Fibroblast of skin of left quadriceps (primary cell): ENCODE measurements at regions not wholly inside any gene's neighbourhood (a gene's known extent, or its start where the extent isn't known, plus 50 kb on each side); places are given as distances from the start of the nearest gene placed in this dataset.

Source experiments
- DNase-seq, 2 experiments: peaks; one replicate each; pipeline ENCODE4 v3.0.0-alpha.2; 2013; ENCODE audit warnings: low read depth in 2 of 2

DNA sequence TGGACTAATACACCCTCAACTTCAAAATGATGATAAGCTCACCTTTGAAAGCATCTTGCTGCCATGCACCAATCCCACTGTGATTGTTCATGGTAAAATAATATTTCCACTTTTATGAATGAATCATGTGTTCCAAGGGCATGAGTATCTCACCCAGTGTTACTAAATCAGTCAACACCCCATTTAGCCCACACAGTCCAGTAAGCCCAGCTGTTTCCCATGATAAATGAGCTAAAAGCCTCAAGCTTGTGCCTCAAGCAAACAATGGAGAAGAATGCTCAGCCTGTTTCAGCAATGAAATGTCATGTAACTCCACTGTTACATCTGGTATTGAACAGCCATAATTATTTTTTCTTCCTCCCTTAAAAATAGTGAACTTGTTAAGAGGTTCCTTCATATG lies 442.5 kb downstream of the XPNPEP1 start:
- DNase-seq: no peak

DNA sequence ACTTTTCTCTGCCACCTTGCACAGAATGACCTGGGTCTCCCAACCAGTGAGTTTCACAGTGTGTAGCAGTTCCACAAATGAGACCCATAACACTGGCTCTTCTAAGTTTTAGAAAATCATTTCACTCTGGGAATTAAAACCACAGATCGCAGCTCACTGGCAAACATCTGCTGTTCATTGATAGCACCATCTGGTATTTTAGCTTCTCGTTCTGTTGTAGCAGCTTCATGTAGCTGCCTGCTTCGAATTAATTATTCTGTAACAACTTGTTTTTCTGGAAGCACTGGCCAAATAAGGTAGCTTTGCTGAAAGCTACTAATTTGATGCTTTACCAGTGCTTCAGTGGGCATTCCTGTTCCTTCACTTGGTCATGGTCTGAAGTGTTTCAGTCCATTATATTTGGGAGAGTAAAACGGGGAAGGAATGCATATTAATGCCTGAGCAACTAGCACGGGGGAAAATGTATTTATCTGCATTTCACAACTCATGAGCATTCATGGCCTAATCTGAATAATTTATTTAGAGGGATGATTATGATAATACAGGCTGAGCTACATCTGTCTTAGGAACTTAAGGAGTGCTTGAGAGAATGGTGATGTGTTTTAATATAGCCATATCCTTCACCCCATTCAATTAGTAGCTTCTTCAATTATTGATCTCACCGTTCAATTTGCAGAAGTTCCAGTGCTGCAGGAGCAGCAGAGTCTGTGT lies 447.4 kb downstream of the XPNPEP1 start:
- no peak for DNase-seq

DNA sequence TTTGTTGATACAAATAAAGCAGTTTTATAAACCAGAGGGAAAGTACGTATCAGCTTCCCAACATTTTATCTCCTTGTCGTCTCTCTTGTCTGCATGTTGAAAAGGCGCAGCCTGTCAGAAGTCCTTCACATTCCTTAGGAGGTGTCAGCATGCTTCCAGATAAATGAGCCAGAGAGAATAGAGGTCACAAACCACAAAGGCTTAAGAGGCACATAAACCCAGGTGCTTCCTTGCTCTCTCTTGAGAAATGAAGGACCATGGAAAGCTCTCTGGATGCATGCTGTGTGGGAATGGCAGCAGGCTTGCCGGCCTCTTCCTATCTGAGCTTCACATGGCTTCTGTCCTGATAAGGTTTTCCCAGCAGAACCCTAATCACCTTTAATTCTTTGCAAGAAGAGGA lies 448.5 kb downstream of the XPNPEP1 start:
- DNase-seq: no peak

DNA sequence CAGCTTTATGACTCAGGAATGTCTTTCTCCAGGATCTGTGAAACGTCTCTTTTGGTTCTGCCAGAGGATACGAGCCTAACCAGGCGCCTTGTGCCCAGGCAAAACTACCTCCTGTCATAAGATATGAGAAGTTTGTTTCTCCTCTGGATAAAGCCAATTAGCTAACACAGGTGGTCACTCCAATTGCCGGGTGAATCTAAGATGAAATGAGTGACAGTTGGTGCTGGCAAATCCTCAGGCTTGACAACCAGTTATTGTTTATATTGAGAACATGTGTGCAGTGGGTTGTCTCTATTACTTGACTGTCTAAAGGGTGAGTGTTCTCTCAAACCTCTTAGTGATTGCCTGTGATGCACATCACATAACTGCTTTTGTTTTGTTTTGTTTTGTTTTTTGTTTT lies 449.1 kb downstream of the XPNPEP1 start:
- DNase-seq: no peak

DNA sequence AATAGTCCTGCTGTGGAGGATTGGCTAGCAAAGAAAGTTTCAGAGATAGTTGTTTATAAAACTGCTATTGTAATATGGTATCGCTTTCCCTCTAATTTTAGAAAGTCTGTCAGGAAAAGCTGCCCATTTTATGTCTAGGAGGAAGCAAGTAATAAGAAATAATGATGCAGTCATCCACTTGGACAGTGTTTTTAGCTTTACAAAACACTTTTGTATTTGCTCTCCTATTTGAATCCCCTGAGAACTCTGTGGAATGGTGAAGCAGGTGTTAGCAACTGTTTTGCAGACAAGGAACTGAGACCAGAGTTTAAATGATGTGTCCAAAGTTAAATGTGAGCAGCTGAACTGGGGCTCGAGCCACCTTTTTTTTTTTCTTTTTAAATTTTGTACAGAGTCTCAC lies 455.8 kb downstream of the XPNPEP1 start:
- DNase-seq: no peak

DNA sequence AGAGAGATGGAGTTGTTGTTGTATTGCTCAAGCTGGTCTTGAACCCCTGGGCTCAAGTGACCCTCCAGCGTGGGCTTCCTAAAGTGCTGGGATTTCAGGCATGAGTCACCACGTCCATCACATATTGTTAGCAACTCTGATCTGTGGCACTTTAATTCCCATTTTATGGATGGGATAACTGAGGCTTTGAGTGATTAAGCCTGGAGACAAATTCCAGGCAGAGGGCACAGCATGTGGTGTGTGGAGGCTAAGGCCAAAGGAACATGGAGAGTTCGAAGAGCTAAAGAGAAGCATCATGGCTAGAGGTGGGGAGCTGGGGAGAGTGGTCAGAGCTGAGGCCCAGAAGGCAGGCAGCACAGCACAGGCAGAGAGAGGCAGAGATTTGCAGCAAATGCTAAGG lies 458.4 kb downstream of the XPNPEP1 start:
- no peak for DNase-seq

DNA sequence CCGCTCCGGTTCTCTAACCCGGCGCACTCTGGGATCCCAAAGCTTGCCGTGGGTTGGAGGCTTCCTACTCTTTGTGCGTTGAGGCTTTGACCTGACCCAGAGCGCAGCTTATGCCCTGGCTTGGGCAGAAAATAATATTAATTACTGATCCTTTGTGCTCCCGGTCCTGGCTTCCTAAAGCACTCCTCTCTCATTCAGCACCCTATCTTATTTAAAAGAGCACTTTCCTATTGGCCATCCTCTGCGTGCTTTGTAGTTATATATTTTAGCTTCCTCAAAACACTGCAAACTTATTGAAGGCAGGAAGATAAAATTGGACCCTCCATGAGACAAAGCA lies 466.0 kb downstream of the XPNPEP1 start:
- DNase-seq: no peak

DNA sequence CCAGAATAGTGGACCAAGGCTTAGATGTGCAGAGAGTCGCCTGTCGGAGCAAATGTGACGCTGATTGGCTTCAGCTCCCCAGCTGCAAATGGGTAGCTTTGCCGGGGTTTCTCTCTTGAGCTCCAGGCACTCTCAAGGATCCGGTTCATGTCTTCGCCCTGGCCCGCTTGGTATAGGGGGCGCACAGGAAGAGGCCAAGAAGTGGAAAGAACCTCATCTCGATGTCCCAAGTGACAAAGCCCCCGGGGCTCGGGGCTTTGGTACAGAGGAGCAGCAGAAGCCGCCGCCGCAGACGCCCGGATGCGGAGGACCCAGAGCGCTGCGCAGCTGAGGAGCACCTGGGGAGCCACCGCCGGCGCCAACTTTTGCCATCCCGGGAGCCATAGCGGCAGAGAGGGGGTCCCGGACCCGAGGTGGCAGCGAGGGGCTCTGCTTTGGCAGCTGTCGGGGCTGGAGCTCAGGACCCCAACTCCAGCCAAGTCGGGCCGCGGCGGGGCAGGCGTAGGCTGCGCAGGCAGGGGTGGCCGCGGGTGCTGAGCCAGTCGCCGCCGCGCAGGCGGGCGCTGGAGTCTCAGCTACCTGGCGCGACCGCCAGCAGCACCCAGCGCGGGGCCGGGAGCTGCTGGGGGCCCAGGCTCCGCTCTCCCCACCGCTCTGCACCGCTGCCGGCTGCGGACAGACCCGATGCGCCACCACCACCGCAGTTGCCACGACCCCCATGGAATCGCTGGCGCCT lies 466.6 kb downstream of the XPNPEP1 start:
- DNase-seq: no peak

DNA sequence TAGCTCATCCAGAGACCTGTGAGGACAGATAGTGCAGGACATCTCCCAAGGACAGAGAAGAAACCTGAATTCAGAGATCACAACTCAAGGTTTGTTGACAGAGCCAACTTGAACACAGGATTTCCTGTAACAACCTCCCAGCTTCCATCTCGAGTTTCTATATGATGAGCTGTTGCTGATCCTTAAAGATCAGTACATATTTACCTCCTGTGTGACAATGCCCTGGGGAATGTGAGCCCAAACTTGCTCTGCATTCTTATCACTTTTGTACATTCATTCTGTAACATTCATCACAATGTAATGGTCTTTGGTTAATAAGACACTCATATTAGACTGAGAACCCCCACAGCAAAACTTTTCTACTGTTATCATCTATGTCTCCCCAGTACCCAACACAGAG lies 468.6 kb downstream of the XPNPEP1 start:
- no peak for DNase-seq

DNA sequence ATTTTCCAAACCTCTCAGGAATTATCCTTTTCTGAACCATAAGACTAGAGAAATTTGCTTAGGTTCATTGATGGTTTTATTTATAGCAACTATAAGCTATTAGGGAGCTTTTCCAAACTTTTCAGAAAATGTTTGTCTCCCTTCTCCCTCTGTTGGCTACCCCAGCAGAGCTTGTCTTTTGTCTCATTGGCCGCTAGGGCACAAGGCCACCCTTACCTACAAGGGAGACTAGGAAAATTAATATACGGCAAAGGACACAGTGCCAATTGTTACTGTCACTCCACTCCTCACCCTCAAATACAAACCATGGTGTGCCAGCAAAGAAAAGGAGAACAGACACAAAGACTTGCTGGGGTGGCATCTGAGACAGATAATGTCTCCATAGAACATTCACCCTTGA lies 471.4 kb downstream of the XPNPEP1 start:
- no peak for DNase-seq

DNA sequence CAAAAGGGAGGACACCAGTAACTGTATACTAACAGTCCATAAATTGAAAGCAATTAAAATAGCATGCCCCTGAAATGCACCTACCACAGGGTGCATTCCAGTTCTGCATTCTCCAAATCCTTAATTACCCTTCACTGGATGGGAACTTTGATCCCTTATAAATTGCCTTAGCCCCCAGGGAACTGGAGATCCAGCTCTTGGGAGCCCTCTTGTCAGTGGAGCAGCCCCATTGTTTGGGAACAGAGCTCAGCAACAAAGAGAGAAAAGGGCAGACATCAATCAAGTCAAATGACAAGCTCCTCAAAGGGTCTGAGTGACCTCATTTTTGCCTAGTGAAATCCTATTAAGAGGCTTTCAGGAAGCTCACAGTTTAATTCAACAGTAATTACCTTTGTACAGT lies 472.6 kb downstream of the XPNPEP1 start:
- DNase-seq: no peak

DNA sequence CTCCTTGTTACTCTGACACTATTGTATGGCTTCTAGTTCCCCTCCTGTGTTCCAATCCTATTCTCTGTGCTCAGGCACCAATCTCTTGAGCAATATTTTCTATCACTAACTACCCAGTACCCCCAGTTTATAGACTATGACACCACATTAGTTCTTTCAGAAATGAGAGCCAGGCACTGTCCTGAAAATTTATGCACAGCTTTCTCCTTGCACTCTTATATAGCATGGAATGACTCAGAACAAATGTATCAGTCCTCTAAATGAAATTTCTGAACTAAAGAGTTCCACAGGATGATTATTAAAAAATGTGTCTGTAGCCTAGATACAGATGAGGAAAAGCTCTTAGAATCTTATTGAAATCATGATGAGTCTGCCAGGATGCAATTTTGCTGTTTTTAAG lies 489.9 kb downstream of the XPNPEP1 start:
- no peak for DNase-seq

DNA sequence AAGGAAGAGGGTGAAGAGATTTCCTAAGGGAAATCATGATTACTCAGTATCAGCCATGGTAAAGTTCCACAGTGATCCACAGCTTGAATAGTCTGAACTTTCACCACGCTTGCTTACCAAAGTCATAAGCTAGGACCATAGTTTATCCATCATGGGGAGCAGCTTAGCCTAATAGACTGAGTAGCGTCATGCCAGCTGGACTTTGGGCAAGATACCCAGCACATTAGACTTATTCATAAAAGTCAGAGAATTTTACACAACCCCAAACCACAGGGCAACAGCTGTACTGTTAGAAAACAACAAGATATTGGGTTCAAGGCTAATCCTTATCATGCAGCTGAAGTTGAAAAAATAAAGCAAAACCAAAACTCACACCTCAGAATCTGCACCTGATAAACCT lies 491.0 kb downstream of the XPNPEP1 start:
- DNase-seq: no peak

DNA sequence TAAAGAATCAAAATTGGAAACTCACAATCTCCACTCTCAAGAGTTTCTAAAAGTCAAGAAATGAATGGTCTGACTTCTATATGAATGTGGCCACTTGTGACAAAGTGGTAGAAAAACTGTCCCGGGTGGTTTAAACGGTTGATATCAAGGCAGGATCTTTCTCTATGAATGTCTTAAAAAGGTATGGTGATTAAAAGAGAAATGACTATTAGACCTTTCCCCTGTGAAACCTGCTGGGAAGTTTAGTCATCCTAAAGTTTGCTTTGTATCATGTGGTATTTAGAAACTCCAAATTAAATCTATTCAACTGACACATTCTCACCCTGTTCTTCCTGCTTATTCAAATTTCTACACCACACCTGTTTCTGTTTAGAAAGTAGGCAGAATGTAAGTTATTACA lies 492.5 kb downstream of the XPNPEP1 start:
- no peak for DNase-seq

DNA sequence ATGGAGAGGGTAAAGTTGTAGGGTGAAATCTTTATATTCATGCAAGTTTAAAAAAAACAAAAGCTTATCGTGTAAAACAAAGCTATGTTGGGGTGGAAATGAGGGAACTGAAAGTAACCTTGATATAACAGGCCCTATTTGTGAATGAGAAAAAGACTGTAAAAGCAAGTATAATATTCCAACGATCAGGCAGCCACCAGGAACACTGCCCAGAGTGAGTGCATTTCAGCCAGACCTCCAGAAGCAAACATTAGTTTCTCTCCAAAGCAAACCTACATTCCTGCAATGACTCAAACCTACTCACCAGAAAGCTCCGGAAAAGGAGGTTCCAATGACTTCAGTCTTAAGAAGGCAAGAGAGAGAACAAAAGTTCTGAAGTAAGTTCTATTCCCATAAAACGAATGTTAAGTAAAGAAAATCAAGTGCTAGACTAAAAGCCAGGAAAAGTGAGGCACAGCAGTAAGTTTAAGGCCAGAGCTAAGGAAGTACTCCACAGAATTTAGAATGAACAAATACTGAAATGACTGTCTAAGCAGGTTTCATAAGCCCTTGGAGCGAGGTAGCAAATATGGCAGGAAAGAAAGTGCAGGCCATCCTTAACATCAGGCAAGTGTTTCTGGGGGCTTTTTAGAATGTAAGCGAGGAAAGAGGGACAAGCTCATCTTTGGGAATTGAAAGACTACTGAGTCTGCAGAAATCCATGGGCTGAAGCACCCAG lies 493.1 kb downstream of the XPNPEP1 start:
- no peak for DNase-seq

DNA sequence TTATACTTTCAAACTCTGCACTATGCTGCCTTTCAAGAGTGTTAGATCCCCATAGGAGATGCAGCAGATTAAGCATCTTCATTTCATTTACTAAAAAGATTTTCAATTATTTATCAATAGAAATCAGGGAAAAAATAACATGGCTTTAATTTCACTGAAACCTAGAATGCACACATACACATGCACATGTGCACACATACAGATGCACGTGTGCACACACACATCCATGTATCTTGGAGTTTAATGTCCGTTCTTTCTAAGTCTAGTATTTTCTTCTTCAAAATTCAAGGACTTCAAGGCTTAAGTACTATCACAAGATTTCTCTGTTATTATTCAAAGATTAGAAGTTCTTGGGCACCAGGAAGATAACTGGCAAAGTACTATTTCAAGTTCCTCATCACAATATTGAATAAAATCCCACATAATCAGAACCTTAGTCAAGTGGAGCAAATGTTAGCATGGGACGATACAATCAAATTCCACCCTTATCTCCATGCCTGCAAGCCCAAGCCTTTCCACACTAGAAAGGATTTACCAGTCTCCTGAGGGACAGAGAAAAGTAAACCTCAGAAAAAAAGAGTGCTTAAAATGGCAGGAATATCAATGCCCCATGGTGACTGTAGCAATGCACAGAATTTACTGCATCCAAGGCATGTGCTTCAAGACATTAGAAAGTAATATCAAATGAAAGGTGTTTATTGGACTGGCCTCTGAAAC lies 494.4 kb downstream of the XPNPEP1 start:
- no peak for DNase-seq

DNA sequence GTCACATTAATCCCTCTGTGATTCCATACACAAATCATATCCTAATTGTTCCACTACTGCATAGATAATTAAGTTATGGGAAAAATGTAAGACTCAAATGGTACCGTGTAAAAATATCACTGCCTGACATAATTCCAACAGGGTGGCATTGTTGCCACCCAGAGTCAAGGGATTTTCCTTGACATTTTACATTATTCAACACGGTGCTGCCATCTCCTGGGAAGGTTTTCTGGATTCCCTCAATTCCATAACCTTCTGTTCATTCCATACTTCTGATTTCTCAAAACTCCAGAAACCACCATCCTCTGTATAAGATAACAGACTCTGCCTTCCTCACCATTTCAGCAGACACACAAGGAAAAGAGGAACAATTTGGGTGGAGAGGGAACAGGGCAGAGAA lies 495.9 kb downstream of the XPNPEP1 start:
- DNase-seq: no peak

DNA sequence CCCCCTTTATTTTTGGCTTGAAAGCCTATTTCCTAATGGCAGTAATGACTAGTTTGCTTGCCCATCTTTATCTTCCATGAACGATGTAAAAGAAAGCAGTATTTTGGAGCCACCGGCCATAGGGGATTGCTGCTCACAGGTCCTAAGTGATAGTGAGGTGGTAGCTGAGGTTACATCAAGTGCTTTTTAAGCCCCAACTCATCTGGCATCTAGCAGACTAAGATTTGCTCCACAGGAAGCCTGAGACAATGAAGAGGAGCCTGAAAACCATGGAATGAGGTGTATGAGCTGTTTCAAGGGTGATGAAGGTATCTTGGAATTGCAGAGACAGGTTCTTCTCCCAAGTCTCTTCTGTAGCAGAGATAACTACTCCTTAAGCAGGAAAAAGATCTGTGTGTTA lies 496.3 kb downstream of the XPNPEP1 start:
- DNase-seq: no peak

DNA sequence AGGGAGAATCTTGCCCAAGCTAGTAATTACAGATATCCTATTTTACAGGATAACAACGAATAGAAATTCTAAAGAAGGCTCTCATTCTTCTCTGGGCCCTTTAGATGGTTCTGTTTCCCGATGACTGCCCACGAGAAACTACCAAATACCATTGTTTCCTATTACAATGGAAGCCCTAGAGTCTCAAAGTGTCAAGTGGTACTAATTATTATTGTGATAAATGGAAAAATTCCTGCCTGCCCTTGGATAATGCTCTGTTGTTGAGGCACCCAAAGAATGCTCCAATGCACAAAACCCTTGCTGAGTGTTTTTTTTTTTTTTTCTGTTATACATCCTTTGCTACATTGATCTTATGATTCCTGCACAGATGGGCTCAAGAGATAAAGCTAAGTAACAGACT lies 504.5 kb downstream of the XPNPEP1 start:
- DNase-seq: no peak

DNA sequence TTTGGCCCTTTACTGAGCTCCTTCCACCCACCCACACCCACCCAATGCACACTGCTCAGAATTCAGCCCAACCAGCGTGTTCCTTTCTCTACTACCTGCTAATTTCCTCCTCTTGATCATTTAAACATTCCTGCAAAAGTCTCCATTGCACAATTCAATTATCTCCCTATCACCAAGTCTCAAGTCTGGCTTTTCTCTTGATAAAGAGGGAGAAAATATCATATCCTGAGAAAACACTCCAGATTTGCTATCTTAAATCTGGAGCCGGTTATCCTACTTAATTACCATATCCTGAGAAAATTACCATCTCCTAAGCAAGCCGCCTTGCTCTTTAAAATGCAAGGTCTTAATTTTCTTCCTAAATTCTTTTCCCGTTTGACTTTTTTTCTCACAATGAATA lies 505.5 kb downstream of the XPNPEP1 start:
- no peak for DNase-seq

DNA sequence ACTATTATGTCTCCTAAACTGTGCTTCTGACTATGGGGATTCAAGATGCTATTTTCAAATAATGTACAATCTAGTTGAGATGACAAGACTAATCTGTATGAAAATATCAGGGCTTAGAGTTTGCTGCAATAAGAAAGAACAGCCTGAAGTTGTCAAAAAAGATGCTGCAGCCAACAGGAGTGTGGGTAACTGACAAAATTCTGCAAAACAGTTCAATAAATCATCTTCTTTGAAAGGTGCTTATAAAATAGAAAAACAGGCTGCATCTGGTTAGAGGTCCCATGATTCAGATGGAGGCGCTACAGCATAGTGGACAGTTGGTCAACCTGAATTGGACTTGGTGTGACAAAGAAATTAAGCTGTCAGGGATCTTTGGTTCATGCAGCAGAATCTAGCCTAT lies 511.0 kb downstream of the XPNPEP1 start:
- no peak for DNase-seq

DNA sequence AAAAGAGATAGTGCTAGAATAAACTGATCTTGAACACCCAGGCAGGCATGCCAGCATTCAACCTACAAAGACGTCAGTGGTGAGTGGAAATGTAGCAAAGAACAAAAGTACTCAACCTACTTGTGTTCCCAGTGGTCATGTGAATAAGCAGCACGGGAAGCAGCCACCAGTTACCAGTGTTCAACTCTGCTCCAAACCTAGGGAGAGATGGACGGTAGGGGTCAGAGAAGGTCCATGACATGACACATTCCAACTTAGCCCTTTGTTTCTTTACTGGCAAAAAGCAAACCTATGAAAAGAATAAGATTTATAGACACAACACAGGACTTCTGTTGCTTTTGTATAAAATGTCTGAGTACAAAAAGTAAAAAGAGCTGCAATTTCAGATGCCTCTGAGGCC lies 511.4 kb downstream of the XPNPEP1 start:
- DNase-seq: no peak

DNA sequence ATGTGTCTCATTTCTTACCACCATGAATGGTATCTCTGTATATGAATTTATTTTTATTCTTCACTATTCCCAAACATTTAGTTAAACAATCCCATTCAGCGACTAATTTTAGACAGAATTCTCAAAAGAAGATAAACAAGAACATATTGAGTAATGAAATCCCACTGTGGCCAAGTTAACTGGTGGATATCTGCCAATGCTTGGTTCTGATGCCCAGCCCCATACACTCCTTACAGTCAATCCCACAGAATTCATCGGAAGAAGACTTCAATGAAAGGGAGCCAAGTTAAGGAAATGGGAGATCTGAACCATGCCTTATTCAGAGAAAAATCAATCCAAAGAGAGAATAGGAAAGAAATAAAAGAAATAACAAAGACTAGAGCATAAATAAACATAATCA lies 518.0 kb downstream of the XPNPEP1 start:
- no peak for DNase-seq
